ENCODE measurements at regions not wholly inside any gene's neighbourhood (a gene's known extent, or its start where the extent isn't known, plus 50 kb on each side); places are given as distances from the start of the nearest gene placed in this dataset.

GRCh38 chr5:60184606-60185005, 291.1 kb upstream of the PDE4D start:
- no peak overlapping the region for H3K9ac ChIP-seq (ENCODE audit: extremely low read depth, low read length, poor library complexity, severe bottlenecking)
- no peaks in the 10 kb centered on the region for H3K27me3 ChIP-seq (ENCODE audit: control insufficient read depth, insufficient read depth, low read length, poor library complexity, severe bottlenecking)
- H3K4me1 Mint-ChIP-seq, result no peaks in the 10 kb centered on the region
- H3K4me3 ChIP-seq (ENCODE audit: low read length), result no peak overlapping the region
- no peaks in the 10 kb centered on the region for H3K36me3 ChIP-seq (ENCODE audit: control insufficient read depth, insufficient read depth, low read length)
- H3K27ac ChIP-seq (ENCODE audit: low read depth, low read length), result no peak overlapping the region
- no peak for DNase-seq
- H3K36me3 Mint-ChIP-seq (ENCODE audit: low read depth), result no peaks in the 10 kb centered on the region
- no peaks in the 10 kb centered on the region for H3K9me3 Mint-ChIP-seq
- no peaks in the 10 kb centered on the region for H3K4me1 ChIP-seq (ENCODE audit: control insufficient read depth, insufficient read depth, low read length)
- H3K9me3 ChIP-seq (ENCODE audit: control insufficient read depth, low read length), result no peaks in the 10 kb centered on the region
- no peaks in the 10 kb centered on the region for H3K27me3 Mint-ChIP-seq (ENCODE audit: insufficient read depth)
- 93% methylated on average over 2 of the region's 2 CpGs; no CpG with 5 or more reads in 1 of the 2 experiments for WGBS, 2 experiments (ENCODE audit: insufficient coverage in 1 of 2, insufficient read length in 1 of 2)
- no peak overlapping the region for H3K4me3 Mint-ChIP-seq
- no peak overlapping the region for H3K27ac Mint-ChIP-seq
- no peak for TF ChIP-seq CTCF (conservative IDR thresholded peaks at IDR 0.05)

- Mint-ChIP-seq H3K9me3 (no peaks in the 10 kb centered on the region), H3K4me3 (no peak overlapping the region), H3K27me3 (ENCODE audit: insufficient read depth) (no peaks in the 10 kb centered on the region), H3K4me1 (no peaks in the 10 kb centered on the region), H3K36me3 (ENCODE audit: low read depth) (no peaks in the 10 kb centered on the region), H3K27ac (no peak overlapping the region)
- H3K27me3 ChIP-seq (ENCODE audit: control insufficient read depth, insufficient read depth, low read length, poor library complexity, severe bottlenecking), result no peaks in the 10 kb centered on the region
- no peaks in the 10 kb centered on the region for H3K36me3 ChIP-seq (ENCODE audit: control insufficient read depth, insufficient read depth, low read length)
- WGBS, 2 experiments (ENCODE audit: insufficient coverage in 1 of 2, insufficient read length in 1 of 2), result 100% methylated on average over 1 of the region's 1 CpG; no CpG with 5 or more reads in 1 of the 2 experiments
- no peak for DNase-seq
- no peaks in the 10 kb centered on the region for H3K9me3 ChIP-seq (ENCODE audit: control insufficient read depth, low read length)
- H3K4me3 ChIP-seq (ENCODE audit: low read length), result no peak overlapping the region
- H3K9ac ChIP-seq (ENCODE audit: extremely low read depth, low read length, poor library complexity, severe bottlenecking), result no peak overlapping the region
- no peaks in the 10 kb centered on the region for H3K4me1 ChIP-seq (ENCODE audit: control insufficient read depth, insufficient read depth, low read length)
- H3K27ac ChIP-seq (ENCODE audit: low read depth, low read length), result no peak overlapping the region
- no peak for TF ChIP-seq CTCF (conservative IDR thresholded peaks at IDR 0.05)
These were observed 290.4 kb upstream of the PDE4D start for GRCh38 chr5:60183881-60184280.

GRCh38 chr5:60178101-60178500, 284.6 kb upstream of the PDE4D start:
- H3K27me3 Mint-ChIP-seq (ENCODE audit: insufficient read depth), result no peaks in the 10 kb centered on the region
- no peaks in the 10 kb centered on the region for H3K36me3 Mint-ChIP-seq (ENCODE audit: low read depth)
- no peak overlapping the region for H3K27ac ChIP-seq (ENCODE audit: low read depth, low read length)
- no peak overlapping the region for H3K9ac ChIP-seq (ENCODE audit: extremely low read depth, low read length, poor library complexity, severe bottlenecking)
- no peak overlapping the region for H3K4me3 Mint-ChIP-seq
- WGBS, 2 experiments (ENCODE audit: insufficient coverage in 1 of 2, insufficient read length in 1 of 2), result 93% methylated on average over 1 of the region's 1 CpG; no CpG with 5 or more reads in 1 of the 2 experiments
- no peak for TF ChIP-seq CTCF (conservative IDR thresholded peaks at IDR 0.05)
- H3K4me3 ChIP-seq (ENCODE audit: low read length), result no peak overlapping the region
- no peaks in the 10 kb centered on the region for H3K36me3 ChIP-seq (ENCODE audit: control insufficient read depth, insufficient read depth, low read length)
- H3K4me1 ChIP-seq (ENCODE audit: control insufficient read depth, insufficient read depth, low read length), result no peaks in the 10 kb centered on the region
- H3K27ac Mint-ChIP-seq, result no peak overlapping the region
- no peaks in the 10 kb centered on the region for H3K9me3 ChIP-seq (ENCODE audit: control insufficient read depth, low read length)
- DNase-seq, result no peak
- H3K4me1 Mint-ChIP-seq, result peaks cover 4% of the 10 kb centered on the region
- peaks cover 9% of the 10 kb centered on the region for H3K9me3 Mint-ChIP-seq
- H3K27me3 ChIP-seq (ENCODE audit: control insufficient read depth, insufficient read depth, low read length, poor library complexity, severe bottlenecking), result no peaks in the 10 kb centered on the region
